HG03135 (cell line): ENCODE measurements at regions not wholly inside any gene's neighbourhood (a gene's known extent, or its start where the extent isn't known, plus 50 kb on each side); places are given as distances from the start of the nearest gene placed in this dataset.

Experiments used
- ATAC-seq: cut with Tn5 transposase; IDR thresholded peaks from one replicate; pipeline ENCODE4 v1.9.1; 2021; ENCODE audit warnings: mild to moderate bottlenecking, moderate library complexity; ENCODE audit not compliant: unreplicated experiment

GRCh38 chr1:219801156-219801820, 127.1 kb downstream of the SLC30A10 start:
- ATAC-seq = no peak

GRCh38 chr1:219798283-219799030, 129.9 kb downstream of the SLC30A10 start:
- ATAC-seq = no peak

- no peak for ATAC-seq
Observed at GRCh38 chr1:219797683-219798082, 130.7 kb downstream of the SLC30A10 start.

- ATAC-seq = no peak
Observed at GRCh38 chr1:219797009-219797408, 131.3 kb downstream of the SLC30A10 start.

- no peak for ATAC-seq
Observed at GRCh38 chr1:219795363-219795917, 132.9 kb downstream of the SLC30A10 start.

- no peak for ATAC-seq
Observed at GRCh38 chr1:219794085-219794743, 134.1 kb downstream of the SLC30A10 start.

- ATAC-seq = no peak
Observed at GRCh38 chr1:219792337-219793021, 135.9 kb downstream of the SLC30A10 start.

GRCh38 chr1:219791766-219792165, 136.6 kb downstream of the SLC30A10 start:
- ATAC-seq = no peak

- no peak for ATAC-seq
Observed at GRCh38 chr1:219790834-219791615, 137.3 kb downstream of the SLC30A10 start.

GRCh38 chr1:219788700-219789099, 139.7 kb downstream of the SLC30A10 start:
- ATAC-seq = no peak

- no peak for ATAC-seq
Observed at GRCh38 chr1:219788091-219788490, 140.3 kb downstream of the SLC30A10 start.

- no peak for ATAC-seq
Observed at GRCh38 chr1:219784660-219785381, 143.5 kb downstream of the SLC30A10 start.

GRCh38 chr1:219783605-219784235, 144.6 kb downstream of the SLC30A10 start:
- ATAC-seq = no peak

- no peak for ATAC-seq
Observed at GRCh38 chr1:219782929-219783328, 145.4 kb downstream of the SLC30A10 start.

GRCh38 chr1:219782311-219782710, 146.0 kb downstream of the SLC30A10 start:
- ATAC-seq = no peak

GRCh38 chr1:219781491-219781890, 146.9 kb downstream of the SLC30A10 start:
- ATAC-seq = no peak

GRCh38 chr1:219778793-219779369, 149.5 kb downstream of the SLC30A10 start:
- no peak for ATAC-seq

- ATAC-seq = no peak
Observed at GRCh38 chr1:219778110-219778509, 150.2 kb downstream of the SLC30A10 start.

- no peak for ATAC-seq
Observed at GRCh38 chr1:219774386-219774785, 154.0 kb downstream of the SLC30A10 start.
